KOPT-K1 (cell line): ENCODE measurements at regions not wholly inside any gene's neighbourhood (a gene's known extent, or its start where the extent isn't known, plus 50 kb on each side); places are given as distances from the start of the nearest gene placed in this dataset.

Source experiments
- H3K27ac ChIP-seq: fragments of 200-600 bp; sonication (generic); 2 replicates; pipeline ENCODE4 v1.5.1; 2016; ENCODE audit warnings: antibody characterized with exemption, mild to moderate bottlenecking, low read depth, low read length; ENCODE audit not compliant: poor library complexity, severe bottlenecking
- H3K36me3 ChIP-seq: fragments of 200-600 bp; sonication (generic); 2 replicates; pipeline ENCODE4 v1.5.1; 2017; ENCODE audit warnings: antibody characterized with exemption, mild to moderate bottlenecking, low read length, moderate library complexity; ENCODE audit not compliant: insufficient read depth
- H3K9me3 ChIP-seq: fragments of 200-600 bp; sonication (generic); 2 replicates; pipeline ENCODE4 v1.5.1; 2017; ENCODE audit warnings: antibody characterized with exemption, low read length, mild to moderate bottlenecking; ENCODE audit not compliant: insufficient read depth, poor library complexity, severe bottlenecking

- Histone ChIP-seq H3K27ac (no peak overlapping the region), H3K9me3 (no peaks in the 10 kb centered on the region), H3K36me3 (no peaks in the 10 kb centered on the region)
Observed at GRCh38 chr14:65794674-65795279, 382.2 kb downstream of the FUT8 start.

DNA sequence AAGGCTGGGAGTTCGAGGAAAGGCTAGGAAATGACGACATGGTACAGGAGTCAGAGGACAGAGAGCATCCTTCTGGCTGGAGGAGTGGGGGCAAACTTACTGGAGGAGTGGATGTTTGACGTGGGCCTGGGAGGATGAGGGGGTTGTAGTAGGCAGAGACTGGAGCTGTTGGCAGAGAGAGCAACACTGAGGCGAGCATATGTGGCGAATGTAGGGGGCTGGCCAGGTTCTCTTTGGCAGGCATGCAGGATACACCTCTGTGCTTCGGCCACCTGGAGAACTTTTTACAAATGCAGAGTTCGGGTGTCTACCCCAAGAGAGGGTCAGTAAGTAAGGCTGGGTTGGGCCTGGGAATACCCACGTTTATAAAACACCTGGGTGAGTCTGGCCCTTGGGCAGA lies 385.7 kb downstream of the FUT8 start:
- no peak overlapping the region for H3K27ac ChIP-seq
- no peaks in the 10 kb centered on the region for H3K9me3 ChIP-seq
- H3K36me3 ChIP-seq: no peaks in the 10 kb centered on the region

DNA sequence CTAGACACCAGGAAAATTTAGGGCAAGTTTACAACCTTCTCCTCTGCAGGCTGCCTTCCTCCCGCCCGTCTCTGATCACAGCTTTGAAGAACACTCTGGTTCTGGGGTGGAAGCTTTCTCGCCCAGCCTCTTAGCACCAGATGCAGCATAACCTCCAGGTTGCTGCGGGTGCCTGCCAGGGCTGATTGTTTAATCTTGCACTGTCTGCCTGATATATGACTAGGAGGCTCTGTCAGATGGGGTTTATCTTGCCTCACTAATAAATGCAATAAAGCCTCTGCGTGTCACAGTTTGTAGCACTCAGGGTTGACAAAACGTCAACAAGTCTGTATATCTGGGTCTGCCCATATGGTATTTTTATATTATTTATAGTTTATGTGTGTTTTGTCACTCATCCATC lies 388.2 kb downstream of the FUT8 start:
- Histone ChIP-seq H3K36me3 (no peaks in the 10 kb centered on the region), H3K9me3 (no peaks in the 10 kb centered on the region), H3K27ac (no peak overlapping the region)

GRCh38 chr14:65802196-65802595 lies 389.7 kb downstream of the FUT8 start:
- Histone ChIP-seq H3K27ac (no peak overlapping the region), H3K36me3 (no peaks in the 10 kb centered on the region)

DNA sequence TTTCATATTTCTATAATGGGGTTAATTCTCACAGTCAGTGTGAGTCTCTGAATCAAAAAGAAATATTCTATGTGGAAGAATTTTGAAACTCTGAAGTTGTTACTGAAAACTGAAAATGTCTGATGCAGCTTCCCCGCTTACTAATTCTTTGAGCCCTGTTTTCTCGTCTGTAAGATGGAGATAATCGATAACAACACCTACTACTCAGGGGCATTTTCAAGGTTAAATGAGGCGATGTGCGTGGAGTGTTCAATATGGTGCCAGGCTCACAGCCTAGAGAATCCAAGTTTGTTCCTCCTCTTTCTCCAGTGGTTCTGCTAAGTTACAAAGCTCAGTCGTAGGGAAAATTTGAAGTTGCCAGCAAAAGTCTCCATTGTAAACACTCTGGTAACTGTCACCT lies 391.4 kb downstream of the FUT8 start:
- H3K27ac ChIP-seq: no peak overlapping the region
- H3K36me3 ChIP-seq: no peaks in the 10 kb centered on the region
- H3K9me3 ChIP-seq: peaks cover 20% of the 10 kb centered on the region

More at GRCh38 chr14:65802196-65802595, 389.7 kb downstream of the FUT8 start:
- peaks cover 4% of the 10 kb centered on the region for H3K9me3 ChIP-seq

GRCh38 chr14:65804439-65805112 lies 392.0 kb downstream of the FUT8 start:
- no peak overlapping the region for H3K27ac ChIP-seq
- peaks cover 27% of the 10 kb centered on the region for H3K9me3 ChIP-seq

GRCh38 chr14:65805113-65805473 lies 392.6 kb downstream of the FUT8 start:
- Histone ChIP-seq H3K36me3 (no peaks in the 10 kb centered on the region), H3K9me3 (peaks cover 32% of the 10 kb centered on the region), H3K27ac (no peak overlapping the region)

More at GRCh38 chr14:65804439-65805112, 392.0 kb downstream of the FUT8 start:
- no peaks in the 10 kb centered on the region for H3K36me3 ChIP-seq

DNA sequence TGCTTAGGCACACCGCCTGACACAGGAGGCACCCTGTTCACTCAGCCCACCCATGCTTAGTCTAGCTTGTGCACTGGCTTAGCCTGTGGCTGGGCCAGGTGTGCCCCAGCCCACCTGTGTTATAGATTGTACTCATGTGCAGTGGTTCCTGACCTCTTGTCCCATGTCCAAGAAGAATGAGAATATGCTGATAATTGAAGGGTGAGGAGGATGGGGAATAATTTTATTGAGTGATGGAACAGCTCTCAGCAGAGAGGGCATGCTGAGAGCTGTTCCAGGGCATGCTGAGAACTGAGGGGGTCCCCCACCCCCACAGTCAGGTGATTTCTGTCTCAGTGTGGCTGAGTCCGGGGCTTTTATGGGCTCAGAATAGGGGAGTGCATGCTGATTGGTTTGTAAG lies 395.9 kb downstream of the FUT8 start:
- no peak overlapping the region for H3K27ac ChIP-seq
- peaks cover 37% of the 10 kb centered on the region for H3K9me3 ChIP-seq

GRCh38 chr14:65810322-65810721 lies 397.8 kb downstream of the FUT8 start:
- H3K36me3 ChIP-seq: no peaks in the 10 kb centered on the region
- H3K27ac ChIP-seq: no peak overlapping the region
- peaks cover 37% of the 10 kb centered on the region for H3K9me3 ChIP-seq

More for the DNA sequence above, 395.9 kb downstream of the FUT8 start:
- H3K36me3 ChIP-seq: no peaks in the 10 kb centered on the region

GRCh38 chr14:65813760-65814384 lies 401.3 kb downstream of the FUT8 start:
- no peaks in the 10 kb centered on the region for H3K36me3 ChIP-seq
- H3K9me3 ChIP-seq: peaks cover 16% of the 10 kb centered on the region
- no peak overlapping the region for H3K27ac ChIP-seq

GRCh38 chr14:65815127-65815526 lies 402.6 kb downstream of the FUT8 start:
- Histone ChIP-seq H3K27ac (no peak overlapping the region), H3K9me3 (peaks cover 4% of the 10 kb centered on the region), H3K36me3 (no peaks in the 10 kb centered on the region)

DNA sequence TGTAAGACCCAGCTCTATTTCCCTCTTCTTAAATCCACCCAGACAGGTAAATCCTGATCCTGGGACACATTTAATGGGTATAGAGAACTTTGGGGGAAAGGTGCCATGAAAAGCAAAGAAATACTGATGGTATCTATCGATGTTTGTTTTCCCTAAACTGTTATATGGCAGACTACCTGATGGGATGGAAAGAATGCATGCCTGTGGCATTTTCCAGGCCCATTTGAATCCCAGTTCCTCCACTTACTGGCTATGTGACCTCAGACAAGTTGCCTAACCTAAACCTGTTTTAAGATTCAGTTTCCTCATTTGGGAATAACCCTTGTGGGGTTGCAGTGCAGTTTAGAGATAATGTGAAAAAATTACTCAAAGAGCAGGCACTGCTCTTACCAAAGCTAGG lies 404.5 kb downstream of the FUT8 start:
- Histone ChIP-seq H3K27ac (no peak overlapping the region), H3K9me3 (no peaks in the 10 kb centered on the region), H3K36me3 (no peaks in the 10 kb centered on the region)

DNA sequence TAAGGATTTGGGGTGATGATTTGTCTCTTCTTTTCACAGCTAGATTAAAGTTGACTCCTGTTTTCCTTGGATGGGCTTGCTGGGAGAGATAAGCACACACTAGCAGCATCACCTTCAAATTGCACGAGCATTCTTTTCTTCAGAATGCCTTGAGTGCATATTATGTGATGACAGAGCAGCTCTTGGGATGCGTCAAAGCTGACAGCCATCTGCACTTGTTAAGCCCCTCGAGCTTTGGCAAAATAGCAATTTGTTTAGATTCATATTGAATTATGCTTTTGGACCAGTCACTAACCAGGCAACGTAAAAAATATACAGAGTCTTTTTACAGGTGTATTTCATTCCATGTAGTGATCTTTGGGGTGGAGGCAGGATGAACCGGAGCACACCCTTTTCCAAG lies 407.0 kb downstream of the FUT8 start:
- Histone ChIP-seq H3K9me3 (no peaks in the 10 kb centered on the region), H3K27ac (no peak overlapping the region), H3K36me3 (no peaks in the 10 kb centered on the region)

GRCh38 chr14:65821224-65821753 lies 408.8 kb downstream of the FUT8 start:
- H3K27ac ChIP-seq: no peak overlapping the region
- H3K9me3 ChIP-seq: no peaks in the 10 kb centered on the region
- H3K36me3 ChIP-seq: no peaks in the 10 kb centered on the region

- Histone ChIP-seq H3K36me3 (no peaks in the 10 kb centered on the region), H3K9me3 (no peaks in the 10 kb centered on the region), H3K27ac (peak overlapping the region; percentile 30)
Observed at GRCh38 chr14:65824285-65824977, 411.9 kb downstream of the FUT8 start.
